ENCODE measurements at regions not wholly inside any gene's neighbourhood (a gene's known extent, or its start where the extent isn't known, plus 50 kb on each side); places are given as distances from the start of the nearest gene placed in this dataset.
"Not testable (repeated sequence)": the region's sequence is repeated elsewhere in the genome, so short reads cannot be mapped to it uniquely, and the experiment has no call there.

- DNase-seq (ENCODE audit: low read depth, low spot score), result no peak
These were observed 208.6 kb upstream of the SAMSN1 start for GRCh38 chr21:14754682-14755081.

- DNase-seq (ENCODE audit: low read depth, low spot score), result no peak
These were observed 208.1 kb upstream of the SAMSN1 start for GRCh38 chr21:14754259-14754604.

- no peak for DNase-seq (ENCODE audit: low read depth, low spot score)
These were observed 207.5 kb upstream of the SAMSN1 start for GRCh38 chr21:14753466-14754258.

- no peak for DNase-seq (ENCODE audit: low read depth, low spot score)
These were observed 207.0 kb upstream of the SAMSN1 start for GRCh38 chr21:14753069-14753465.

GRCh38 chr21:14752345-14752909, 206.3 kb upstream of the SAMSN1 start:
- no peak for DNase-seq (ENCODE audit: low read depth, low spot score)

- DNase-seq (ENCODE audit: low read depth, low spot score), result no peak
These were observed 205.7 kb upstream of the SAMSN1 start for GRCh38 chr21:14751602-14752344.

GRCh38 chr21:14751011-14751410, 204.9 kb upstream of the SAMSN1 start:
- DNase-seq (ENCODE audit: low read depth, low spot score), result no peak

GRCh38 chr21:14750041-14750440, 203.9 kb upstream of the SAMSN1 start:
- DNase-seq (ENCODE audit: low read depth, low spot score), result no peak

GRCh38 chr21:14748662-14749061, 202.5 kb upstream of the SAMSN1 start:
- no peak for DNase-seq (ENCODE audit: low read depth, low spot score)

- no peak for DNase-seq (ENCODE audit: low read depth, low spot score)
These were observed 198.3 kb upstream of the SAMSN1 start for GRCh38 chr21:14744368-14744767.

GRCh38 chr21:14742119-14742518, 196.0 kb upstream of the SAMSN1 start:
- no peak for DNase-seq (ENCODE audit: low read depth, low spot score)

GRCh38 chr21:14741256-14741655, 195.1 kb upstream of the SAMSN1 start:
- no peak for DNase-seq (ENCODE audit: low read depth, low spot score)

- no peak for DNase-seq (ENCODE audit: low read depth, low spot score)
These were observed 194.6 kb upstream of the SAMSN1 start for GRCh38 chr21:14740692-14741091.

GRCh38 chr21:14740116-14740515, 194.0 kb upstream of the SAMSN1 start:
- DNase-seq (ENCODE audit: low read depth, low spot score), result no peak

- DNase-seq (ENCODE audit: low read depth, low spot score), result no peak
These were observed 193.5 kb upstream of the SAMSN1 start for GRCh38 chr21:14739590-14739989.

- DNase-seq (ENCODE audit: low read depth, low spot score), result not testable (repeated sequence)
These were observed 192.5 kb upstream of the SAMSN1 start for GRCh38 chr21:14738576-14738975.

GRCh38 chr21:14737922-14738321, 191.8 kb upstream of the SAMSN1 start:
- DNase-seq (ENCODE audit: low read depth, low spot score), result no peak

GRCh38 chr21:14737284-14737691, 191.2 kb upstream of the SAMSN1 start:
- DNase-seq (ENCODE audit: low read depth, low spot score), result no peak

- DNase-seq (ENCODE audit: low read depth, low spot score), result no peak
These were observed 190.6 kb upstream of the SAMSN1 start for GRCh38 chr21:14736672-14737071.

GRCh38 chr21:14736162-14736561, 190.0 kb upstream of the SAMSN1 start:
- no peak for DNase-seq (ENCODE audit: low read depth, low spot score)

- DNase-seq (ENCODE audit: low read depth, low spot score), result no peak
These were observed 188.7 kb upstream of the SAMSN1 start for GRCh38 chr21:14734833-14735232.

- no peak for DNase-seq (ENCODE audit: low read depth, low spot score)
These were observed 188.1 kb upstream of the SAMSN1 start for GRCh38 chr21:14734191-14734590.

GRCh38 chr21:14725219-14725618, 179.1 kb upstream of the SAMSN1 start:
- DNase-seq (ENCODE audit: low read depth, low spot score), result no peak

All from ELF-1 (cell line).